Stimulated activated effector memory CD8-positive, alpha-beta T cell treated with anti-CD3 and anti-CD28 coated beads, Interleukin-12 subunit alpha, Interleukin-12 subunit beta, amount 100 ng/mL, for 72 hours (primary cell): ENCODE measurements at regions not wholly inside any gene's neighbourhood (a gene's known extent, or its start where the extent isn't known, plus 50 kb on each side); places are given as distances from the start of the nearest gene placed in this dataset.
A peak's percentile ranks its signal among the peaks of the same experiment; 100 is the strongest.

ENCODE experiments used
- ATAC-seq: fragments of 150-1000 bp; cut with Tn5 transposase; 2 replicates; pipeline ENCODE4 v1.10.0; 2021
- DNase-seq, 2 donors: peaks; one replicate each; pipeline ENCODE4 v3.0.0; 2021 to 2022; ENCODE audit warnings: low spot score in 2 of 2
- H3K27ac Mint-ChIP-seq: one replicate; pipeline ENCODE4 v1.8.0; 2022; ENCODE audit warnings: mild to moderate bottlenecking, mixed read lengths
- H3K36me3 Mint-ChIP-seq: one replicate; pipeline ENCODE4 v1.8.0; 2022; ENCODE audit warnings: mild to moderate bottlenecking, mixed read lengths
- H3K4me1 Mint-ChIP-seq: one replicate; pipeline ENCODE4 v1.8.0; 2022; ENCODE audit warnings: mixed read lengths
- H3K4me3 Mint-ChIP-seq: one replicate; pipeline ENCODE4 v1.8.0; 2022; ENCODE audit warnings: mild to moderate bottlenecking, mixed read lengths
- H3K9me3 Mint-ChIP-seq: one replicate; pipeline ENCODE4 v1.8.0; 2022; ENCODE audit warnings: mixed read lengths

- no peak for ATAC-seq
- DNase-seq: no peak
- Mint-ChIP-seq H3K27ac (no peak overlapping the region), H3K4me1 (no peaks in the 10 kb centered on the region), H3K9me3 (no peaks in the 10 kb centered on the region), H3K36me3 (no peaks in the 10 kb centered on the region), H3K4me3 (no peak overlapping the region)
These were observed 112.9 kb upstream of the NKX1-1 start for GRCh38 chr4:1518997-1519700.

- H3K36me3 Mint-ChIP-seq: no peaks in the 10 kb centered on the region
- H3K9me3 Mint-ChIP-seq: no peaks in the 10 kb centered on the region
- no peak for ATAC-seq
- H3K27ac Mint-ChIP-seq: no peak overlapping the region
- DNase-seq: no peak
- H3K4me1 Mint-ChIP-seq: no peaks in the 10 kb centered on the region
- H3K4me3 Mint-ChIP-seq: no peak overlapping the region
These were observed 111.6 kb upstream of the NKX1-1 start for GRCh38 chr4:1517592-1518411.

- no peaks in the 10 kb centered on the region for H3K36me3 Mint-ChIP-seq
- H3K27ac Mint-ChIP-seq: no peak overlapping the region
- no peak for DNase-seq
- ATAC-seq: no peak
- H3K4me1 Mint-ChIP-seq: no peaks in the 10 kb centered on the region
- H3K4me3 Mint-ChIP-seq: no peak overlapping the region
- no peaks in the 10 kb centered on the region for H3K9me3 Mint-ChIP-seq
These were observed 110.7 kb upstream of the NKX1-1 start for GRCh38 chr4:1516881-1517480.

- Mint-ChIP-seq H3K4me3 (no peak overlapping the region), H3K36me3 (no peaks in the 10 kb centered on the region), H3K27ac (no peak overlapping the region), H3K9me3 (no peaks in the 10 kb centered on the region), H3K4me1 (no peaks in the 10 kb centered on the region)
- no peak for DNase-seq
- ATAC-seq: no peak
These were observed 110.0 kb upstream of the NKX1-1 start for GRCh38 chr4:1516261-1516660.

- Mint-ChIP-seq H3K36me3 (no peaks in the 10 kb centered on the region), H3K9me3 (no peaks in the 10 kb centered on the region), H3K4me1 (no peaks in the 10 kb centered on the region), H3K27ac (no peak overlapping the region), H3K4me3 (no peak overlapping the region)
- no peak for DNase-seq
- ATAC-seq: no peak
These were observed 109.5 kb upstream of the NKX1-1 start for GRCh38 chr4:1515763-1516162.

GRCh38 chr4:1515156-1515555 lies 108.9 kb upstream of the NKX1-1 start:
- Mint-ChIP-seq H3K9me3 (no peaks in the 10 kb centered on the region), H3K36me3 (no peaks in the 10 kb centered on the region), H3K4me3 (no peak overlapping the region), H3K4me1 (no peaks in the 10 kb centered on the region), H3K27ac (no peak overlapping the region)
- ATAC-seq (no peak), DNase-seq (no peak)

- DNase-seq (no peak), ATAC-seq (no peak)
- no peak overlapping the region for H3K4me3 Mint-ChIP-seq
- H3K36me3 Mint-ChIP-seq: no peaks in the 10 kb centered on the region
- H3K27ac Mint-ChIP-seq: no peak overlapping the region
- H3K9me3 Mint-ChIP-seq: no peaks in the 10 kb centered on the region
- H3K4me1 Mint-ChIP-seq: no peaks in the 10 kb centered on the region
These were observed 108.4 kb upstream of the NKX1-1 start for GRCh38 chr4:1514612-1515011.

GRCh38 chr4:1513936-1514483 lies 107.8 kb upstream of the NKX1-1 start:
- no peak overlapping the region for H3K4me3 Mint-ChIP-seq
- ATAC-seq (no peak), DNase-seq (no peak)
- no peaks in the 10 kb centered on the region for H3K9me3 Mint-ChIP-seq
- H3K27ac Mint-ChIP-seq: no peak overlapping the region
- H3K36me3 Mint-ChIP-seq: no peaks in the 10 kb centered on the region
- H3K4me1 Mint-ChIP-seq: no peaks in the 10 kb centered on the region

- no peak overlapping the region for H3K4me3 Mint-ChIP-seq
These were observed 106.8 kb upstream of the NKX1-1 start for GRCh38 chr4:1512738-1513660.

GRCh38 chr4:1512051-1512737 lies 106.0 kb upstream of the NKX1-1 start:
- Mint-ChIP-seq H3K4me1 (no peaks in the 10 kb centered on the region), H3K9me3 (no peaks in the 10 kb centered on the region), H3K4me3 (no peak overlapping the region), H3K36me3 (peaks cover 5% of the 10 kb centered on the region), H3K27ac (no peak overlapping the region)
- DNase-seq (no peak), ATAC-seq (no peak)

More at GRCh38 chr4:1512738-1513660, 106.8 kb upstream of the NKX1-1 start:
- ATAC-seq (peak; percentile 62), DNase-seq (peak; percentile 51 to 56)
- Mint-ChIP-seq H3K36me3 (no peaks in the 10 kb centered on the region), H3K27ac (no peak overlapping the region), H3K9me3 (no peaks in the 10 kb centered on the region), H3K4me1 (no peaks in the 10 kb centered on the region)

GRCh38 chr4:1511441-1512041 lies 105.3 kb upstream of the NKX1-1 start:
- Mint-ChIP-seq H3K36me3 (peaks cover 5% of the 10 kb centered on the region), H3K4me3 (no peak overlapping the region), H3K9me3 (no peaks in the 10 kb centered on the region), H3K27ac (no peak overlapping the region), H3K4me1 (no peaks in the 10 kb centered on the region)
- ATAC-seq: peak; percentile 74
- DNase-seq: no peak

- ATAC-seq: no peak
- Mint-ChIP-seq H3K4me3 (no peak overlapping the region), H3K9me3 (no peaks in the 10 kb centered on the region), H3K4me1 (no peaks in the 10 kb centered on the region), H3K27ac (no peak overlapping the region), H3K36me3 (peaks cover 5% of the 10 kb centered on the region)
- DNase-seq: no peak
These were observed 104.7 kb upstream of the NKX1-1 start for GRCh38 chr4:1510931-1511330.

- no peak overlapping the region for H3K4me3 Mint-ChIP-seq
- no peaks in the 10 kb centered on the region for H3K9me3 Mint-ChIP-seq
- DNase-seq: no peak
- peaks cover 5% of the 10 kb centered on the region for H3K36me3 Mint-ChIP-seq
- H3K27ac Mint-ChIP-seq: no peak overlapping the region
- no peak for ATAC-seq
- no peaks in the 10 kb centered on the region for H3K4me1 Mint-ChIP-seq
These were observed 103.1 kb upstream of the NKX1-1 start for GRCh38 chr4:1509366-1509765.
